Large intestine (tissue), 3 donors: ENCODE measurements at regions not wholly inside any gene's neighbourhood (a gene's known extent, or its start where the extent isn't known, plus 50 kb on each side); places are given as distances from the start of the nearest gene placed in this dataset.

ENCODE experiments used
- DNase-seq, 2 donors: peaks; one replicate each; pipeline versions ENCODE4 v3.0.0 to v3.0.0-alpha.2; 2013
- H3K27ac ChIP-seq: one replicate; pipeline ENCODE4 v1.5.1; 2013; ENCODE audit warnings: low read length
- H3K27me3 ChIP-seq: 2 replicates; pipeline ENCODE4 v1.6.1; 2013; ENCODE audit warnings: low read length; ENCODE audit not compliant: control insufficient read depth, insufficient read depth
- H3K36me3 ChIP-seq: 2 replicates; pipeline ENCODE4 v1.6.1; 2013; ENCODE audit warnings: low read length; ENCODE audit not compliant: control insufficient read depth, insufficient read depth
- H3K4me1 ChIP-seq: one replicate; pipeline ENCODE4 v1.6.1; 2013; ENCODE audit warnings: low read length; ENCODE audit not compliant: control insufficient read depth, insufficient read depth
- H3K4me3 ChIP-seq: one replicate; pipeline ENCODE4 v1.5.1; 2013; ENCODE audit warnings: low read length
- H3K9me3 ChIP-seq: one replicate; pipeline ENCODE4 v1.6.1; 2013; ENCODE audit warnings: mild to moderate bottlenecking, low read depth, low read length, moderate library complexity; ENCODE audit not compliant: control insufficient read depth
- WGBS: methylation state at CpG from one replicate; pipeline ENCODE4 v1.1.5; 2013; ENCODE audit warnings: low lambda C conversion rate; ENCODE audit not compliant: insufficient coverage; 5-methylcytosine and 5-hydroxymethylcytosine counted together

DNA sequence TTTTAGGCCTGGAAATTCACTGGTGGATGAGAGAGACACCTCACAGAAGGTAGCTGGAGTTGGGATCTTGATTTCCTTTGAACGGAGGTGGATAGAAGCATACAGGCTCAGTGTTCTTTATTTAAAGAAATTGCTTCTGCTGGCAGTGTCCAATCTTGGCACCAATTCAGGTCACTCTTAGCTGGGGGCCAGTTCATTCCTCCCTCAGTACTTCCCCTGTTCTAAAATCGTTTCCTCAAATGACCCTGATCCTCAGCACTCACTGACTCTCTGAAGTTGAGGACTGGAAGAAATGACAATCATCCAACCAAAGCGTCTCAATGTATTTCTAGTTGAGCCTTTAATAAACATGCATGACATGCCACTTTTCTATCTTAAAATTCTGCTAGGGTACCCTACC, 472.5 kb upstream of the BTBD3 start:
- Histone ChIP-seq H3K4me3 (no peak overlapping the region), H3K9me3 (no peaks in the 10 kb centered on the region), H3K27ac (no peak overlapping the region), H3K36me3 (no peaks in the 10 kb centered on the region), H3K27me3 (no peaks in the 10 kb centered on the region), H3K4me1 (no peaks in the 10 kb centered on the region)
- DNase-seq, result no peak
- WGBS, result 100% methylated on average over 1 of the region's 3 CpGs

DNA sequence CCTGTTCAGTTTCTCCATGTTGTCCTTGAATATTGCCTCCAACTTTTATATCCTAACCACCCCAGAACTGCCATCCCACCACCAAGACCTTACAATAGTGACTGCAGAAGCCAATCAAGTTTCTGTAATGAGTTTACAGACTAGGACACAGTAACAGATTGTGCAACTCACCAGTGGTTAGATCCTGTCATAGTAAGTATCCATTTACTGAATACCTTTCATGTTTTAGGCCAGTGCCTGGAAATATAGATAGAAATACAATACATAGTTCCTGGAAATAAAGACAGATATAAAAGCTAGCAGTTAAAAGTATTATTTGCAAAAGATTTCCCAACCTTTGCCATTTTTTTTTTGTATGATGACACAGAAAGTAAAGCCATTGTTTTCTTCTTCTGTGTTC, 471.8 kb upstream of the BTBD3 start:
- no peak overlapping the region for H3K4me3 ChIP-seq
- H3K36me3 ChIP-seq, result no peaks in the 10 kb centered on the region
- H3K27me3 ChIP-seq, result no peaks in the 10 kb centered on the region
- H3K9me3 ChIP-seq, result no peaks in the 10 kb centered on the region
- H3K4me1 ChIP-seq, result no peaks in the 10 kb centered on the region
- H3K27ac ChIP-seq, result no peak overlapping the region
- no peak for DNase-seq

GRCh38 chr20:11447371-11448100, 470.2 kb upstream of the BTBD3 start:
- DNase-seq, result no peak
- Histone ChIP-seq H3K9me3 (no peaks in the 10 kb centered on the region), H3K36me3 (no peaks in the 10 kb centered on the region), H3K27me3 (no peaks in the 10 kb centered on the region), H3K4me1 (peaks cover 4% of the 10 kb centered on the region), H3K4me3 (no peak overlapping the region), H3K27ac (no peak overlapping the region)
- WGBS, result no CpG with 5 or more reads among the region's 5 CpGs

DNA sequence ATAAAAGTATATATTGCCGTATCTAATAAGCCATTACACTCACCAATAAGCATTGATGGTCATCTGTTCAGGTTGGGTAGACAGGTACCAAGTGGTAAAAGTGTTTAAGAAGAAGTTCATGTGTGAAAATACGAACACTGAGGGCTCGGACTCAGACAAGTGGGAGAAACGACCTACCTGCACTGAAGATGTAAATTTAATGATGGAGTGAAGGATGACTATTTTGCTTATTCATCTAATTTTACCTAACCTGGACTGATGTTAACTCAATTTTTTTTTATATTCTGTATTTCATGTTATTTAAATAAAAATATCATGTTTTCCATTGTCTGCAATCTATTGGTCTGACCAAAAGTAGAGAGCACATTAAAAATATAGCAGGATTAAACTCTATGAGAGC, 469.1 kb upstream of the BTBD3 start:
- H3K36me3 ChIP-seq, result no peaks in the 10 kb centered on the region
- no peak overlapping the region for H3K27ac ChIP-seq
- no peak overlapping the region for H3K4me3 ChIP-seq
- no peaks in the 10 kb centered on the region for H3K27me3 ChIP-seq
- no peaks in the 10 kb centered on the region for H3K9me3 ChIP-seq
- DNase-seq, result no peak
- 90% methylated on average over 2 of the region's 4 CpGs for WGBS
- H3K4me1 ChIP-seq, result peaks cover 4% of the 10 kb centered on the region

DNA sequence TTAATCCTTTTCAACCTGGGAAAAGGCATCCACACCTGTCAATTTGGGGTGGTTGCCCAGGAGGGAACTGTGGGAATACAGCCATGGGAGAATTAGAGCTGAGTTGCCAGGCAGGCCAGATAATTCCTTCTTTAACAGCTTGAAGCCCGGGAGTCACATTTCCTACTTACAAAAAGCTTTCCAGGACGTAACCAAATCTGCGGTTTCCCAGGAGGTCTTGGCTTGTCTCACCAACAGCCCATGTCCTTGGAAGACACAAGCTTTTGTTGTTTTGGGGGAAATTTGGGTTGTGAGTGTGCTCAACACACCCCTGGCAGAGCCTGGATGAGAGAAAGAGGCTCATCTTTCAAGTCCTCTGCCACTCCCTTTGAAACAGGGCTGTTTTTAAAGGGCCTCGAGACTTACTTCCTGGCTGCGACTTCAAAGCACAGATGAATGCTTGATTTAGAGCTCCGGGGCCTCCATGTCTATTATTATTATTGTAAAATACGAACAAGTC, 465.9 kb upstream of the BTBD3 start:
- 83% methylated on average over 1 of the region's 7 CpGs for WGBS
- Histone ChIP-seq H3K4me3 (no peak overlapping the region), H3K36me3 (no peaks in the 10 kb centered on the region), H3K4me1 (peaks cover 25% of the 10 kb centered on the region), H3K27ac (no peak overlapping the region), H3K27me3 (no peaks in the 10 kb centered on the region), H3K9me3 (no peaks in the 10 kb centered on the region)
- DNase-seq, result peak in 1 of 2 donors; percentile 5

GRCh38 chr20:11452326-11452725, 465.4 kb upstream of the BTBD3 start:
- no peaks in the 10 kb centered on the region for H3K9me3 ChIP-seq
- H3K4me1 ChIP-seq, result peaks cover 25% of the 10 kb centered on the region
- DNase-seq, result no peak
- no CpG with 5 or more reads among the region's 6 CpGs for WGBS
- no peak overlapping the region for H3K4me3 ChIP-seq
- no peaks in the 10 kb centered on the region for H3K27me3 ChIP-seq
- no peak overlapping the region for H3K27ac ChIP-seq
- no peaks in the 10 kb centered on the region for H3K36me3 ChIP-seq

- Histone ChIP-seq H3K9me3 (no peaks in the 10 kb centered on the region), H3K4me3 (no peak overlapping the region), H3K27ac (no peak overlapping the region), H3K36me3 (no peaks in the 10 kb centered on the region), H3K4me1 (peaks cover 25% of the 10 kb centered on the region), H3K27me3 (no peaks in the 10 kb centered on the region)
- 90% methylated on average over 2 of the region's 2 CpGs for WGBS
- no peak for DNase-seq
Observed at GRCh38 chr20:11453430-11453829, 464.3 kb upstream of the BTBD3 start.

GRCh38 chr20:11454966-11455799, 462.5 kb upstream of the BTBD3 start:
- no peaks in the 10 kb centered on the region for H3K36me3 ChIP-seq
- no peaks in the 10 kb centered on the region for H3K9me3 ChIP-seq
- no peaks in the 10 kb centered on the region for H3K27me3 ChIP-seq
- peak overlapping the region; percentile 63 for H3K27ac ChIP-seq
- peaks cover 29% of the 10 kb centered on the region for H3K4me1 ChIP-seq
- DNase-seq, result peak; percentile 64 to 87
- peak overlapping the region; percentile 17 for H3K4me3 ChIP-seq
- WGBS, result 0% methylated on average over 1 of the region's 7 CpGs

DNA sequence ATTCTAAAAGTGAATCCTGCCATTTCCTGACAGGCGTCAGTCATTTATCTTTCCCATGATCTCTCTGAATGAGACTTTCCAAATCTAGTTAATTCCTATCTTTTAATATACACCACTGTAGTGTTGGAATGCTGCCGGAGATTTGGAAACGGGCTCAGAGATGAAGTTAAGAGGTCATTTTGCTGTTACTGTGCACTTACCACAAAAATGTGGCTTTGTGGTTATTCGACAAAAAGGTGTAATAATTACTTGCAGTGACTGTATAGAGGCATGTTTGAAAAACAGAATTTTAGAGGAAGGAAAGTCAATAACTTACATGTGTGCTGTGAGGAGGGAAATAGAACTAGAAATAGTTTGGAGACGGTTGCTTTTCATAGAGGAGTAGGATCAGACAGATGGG, 460.2 kb upstream of the BTBD3 start:
- Histone ChIP-seq H3K27ac (no peak overlapping the region), H3K27me3 (no peaks in the 10 kb centered on the region), H3K36me3 (no peaks in the 10 kb centered on the region), H3K4me1 (peaks cover 24% of the 10 kb centered on the region), H3K4me3 (no peak overlapping the region), H3K9me3 (no peaks in the 10 kb centered on the region)
- no CpG with 5 or more reads among the region's 5 CpGs for WGBS
- DNase-seq, result no peak

DNA sequence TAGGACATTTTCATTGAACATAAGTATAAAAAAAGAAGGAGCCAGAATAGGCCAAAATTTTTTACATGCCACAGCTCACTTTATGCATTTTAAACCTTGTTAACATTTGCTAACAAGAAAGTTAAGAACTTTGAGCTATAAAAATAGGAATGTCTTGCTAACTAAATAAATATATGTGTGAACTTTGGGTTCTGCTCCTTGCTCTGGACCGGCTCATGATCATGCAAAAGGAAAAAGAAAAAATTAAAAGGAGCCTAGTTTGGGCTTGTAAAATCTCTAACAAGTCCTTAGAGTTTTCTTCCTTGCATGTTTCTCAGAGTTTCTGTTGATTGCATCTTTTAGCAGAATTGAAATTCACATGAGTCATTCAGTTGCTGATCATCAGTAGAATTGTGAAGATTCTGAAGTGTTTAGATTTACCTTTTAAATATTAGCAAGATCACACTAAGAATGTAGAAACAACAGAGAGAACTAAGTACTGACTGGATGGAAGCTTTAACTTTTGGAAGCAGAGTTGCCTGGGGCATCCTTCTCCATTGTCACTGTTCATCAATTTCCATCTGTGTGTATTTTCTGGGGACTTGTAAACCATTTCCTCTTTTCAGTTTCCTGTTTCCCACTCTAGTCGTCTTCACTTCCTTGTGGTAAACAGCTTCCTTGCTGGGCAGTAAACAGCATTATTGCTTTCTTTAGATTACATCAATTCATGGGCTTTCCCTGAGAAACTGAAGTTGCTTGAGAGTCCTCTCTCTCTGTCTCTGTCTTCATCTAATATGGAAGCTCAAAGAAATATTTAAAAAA, 458.4 kb upstream of the BTBD3 start:
- Histone ChIP-seq H3K4me3 (no peak overlapping the region), H3K9me3 (no peaks in the 10 kb centered on the region), H3K4me1 (peaks cover 20% of the 10 kb centered on the region), H3K27ac (no peak overlapping the region), H3K36me3 (no peaks in the 10 kb centered on the region), H3K27me3 (no peaks in the 10 kb centered on the region)
- DNase-seq, result peak in 1 of 2 donors; percentile 38
- WGBS, result 10% methylated on average over 2 of the region's 2 CpGs
